SK-N-MC (cell line): ENCODE measurements at regions not wholly inside any gene's neighbourhood (a gene's known extent, or its start where the extent isn't known, plus 50 kb on each side); places are given as distances from the start of the nearest gene placed in this dataset.

Source experiments
- DNase-seq: peaks from one replicate; pipeline ENCODE4 v3.0.0-alpha.2; 2011; ENCODE audit warnings: low read depth, low spot score
- H3K27ac ChIP-seq: fragments of 200-600 bp; sonication (generic); 2 replicates; pipeline ENCODE4 v1.5.1; 2016; ENCODE audit warnings: mixed run types
- H3K36me3 ChIP-seq: fragments of 200-600 bp; sonication (generic); 2 replicates; pipeline ENCODE4 v1.6.1; 2017; ENCODE audit warnings: antibody characterized with exemption, low read length, mixed read lengths; ENCODE audit not compliant: insufficient read depth
- H3K4me3 ChIP-seq: fragments of 200-600 bp; sonication (generic); 2 replicates; pipeline ENCODE4 v1.5.1; 2016
- H3K9ac ChIP-seq: fragments of 200-600 bp; sonication (generic); 2 replicates; pipeline ENCODE4 v1.8.0; 2017; ENCODE audit warnings: mixed run types, mixed read lengths; ENCODE audit not compliant: insufficient read length
- H3K9me3 ChIP-seq: fragments of 200-600 bp; sonication (generic); 2 replicates; pipeline ENCODE4 v1.6.1; 2017; ENCODE audit warnings: low read depth, mild to moderate bottlenecking, antibody characterized with exemption, low read length, moderate library complexity, mixed read lengths
- EZH2 ChIP-seq: fragments of 200-600 bp; sonication (generic); IDR thresholded peaks from one replicate; pipeline ENCODE4 v1.6.1; 2017; ENCODE audit warnings: antibody characterized with exemption
- FOXP2 ChIP-seq: optimal IDR thresholded peaks from 2 replicates; pipeline ENCODE3; 2011; ENCODE audit warnings: mild to moderate bottlenecking, moderate library complexity; ENCODE audit not compliant: insufficient read depth; ENCODE audit errors: extremely low read length, control extremely low read depth
- POLR2AphosphoS5 ChIP-seq: IDR thresholded peaks from 2 replicates; pipeline ENCODE4 v1.6.1; 2012; ENCODE audit warnings: mild to moderate bottlenecking, low read depth, low read length, borderline replicate concordance

- TF ChIP-seq POLR2AphosphoS5 (no peak), FOXP2 (no peak), EZH2 (no peak)
- Histone ChIP-seq H3K4me3 (no peak overlapping the region), H3K27ac (no peak overlapping the region), H3K36me3 (no peaks in the 10 kb centered on the region), H3K9me3 (no peaks in the 10 kb centered on the region), H3K9ac (no peak overlapping the region)
- no peak for DNase-seq
Measured at GRCh38 chr4:148986951-148987350, 544.7 kb upstream of the NR3C2 start.

- no peak overlapping the region for H3K27ac ChIP-seq
- H3K4me3 ChIP-seq, result no peak overlapping the region
- no peaks in the 10 kb centered on the region for H3K9me3 ChIP-seq
- no peak overlapping the region for H3K9ac ChIP-seq
- no peaks in the 10 kb centered on the region for H3K36me3 ChIP-seq
- TF ChIP-seq EZH2 (no peak), FOXP2 (no peak), POLR2AphosphoS5 (no peak)
- no peak for DNase-seq
Measured at GRCh38 chr4:148984951-148985350, 542.7 kb upstream of the NR3C2 start.

- no peak for TF ChIP-seq FOXP2
- no peak for TF ChIP-seq POLR2AphosphoS5
- no peak for TF ChIP-seq EZH2
- H3K27ac ChIP-seq, result no peak overlapping the region
- no peak overlapping the region for H3K4me3 ChIP-seq
- no peak overlapping the region for H3K9ac ChIP-seq
- no peaks in the 10 kb centered on the region for H3K9me3 ChIP-seq
- no peaks in the 10 kb centered on the region for H3K36me3 ChIP-seq
- no peak for DNase-seq
Measured at GRCh38 chr4:148982200-148982599, 540.0 kb upstream of the NR3C2 start.

- no peak overlapping the region for H3K27ac ChIP-seq
- no peak for DNase-seq
- no peak for TF ChIP-seq FOXP2
- no peak for TF ChIP-seq EZH2
- no peak for TF ChIP-seq POLR2AphosphoS5
- no peak overlapping the region for H3K9ac ChIP-seq
- no peaks in the 10 kb centered on the region for H3K9me3 ChIP-seq
- no peak overlapping the region for H3K4me3 ChIP-seq
- no peaks in the 10 kb centered on the region for H3K36me3 ChIP-seq
Measured at GRCh38 chr4:148980782-148981480, 538.7 kb upstream of the NR3C2 start.

GRCh38 chr4:148978301-148978700 is 536.1 kb upstream of the NR3C2 start:
- no peaks in the 10 kb centered on the region for H3K36me3 ChIP-seq
- TF ChIP-seq FOXP2 (no peak), EZH2 (no peak), POLR2AphosphoS5 (no peak)
- H3K27ac ChIP-seq, result no peak overlapping the region
- H3K9ac ChIP-seq, result no peak overlapping the region
- no peak overlapping the region for H3K4me3 ChIP-seq
- no peak for DNase-seq
- no peaks in the 10 kb centered on the region for H3K9me3 ChIP-seq

- Histone ChIP-seq H3K27ac (no peak overlapping the region), H3K4me3 (no peak overlapping the region), H3K9me3 (no peaks in the 10 kb centered on the region), H3K9ac (no peak overlapping the region), H3K36me3 (no peaks in the 10 kb centered on the region)
- TF ChIP-seq EZH2 (no peak), POLR2AphosphoS5 (no peak), FOXP2 (no peak)
- DNase-seq, result no peak
Measured at GRCh38 chr4:148975464-148975863, 533.2 kb upstream of the NR3C2 start.

GRCh38 chr4:148965080-148965479 is 522.9 kb upstream of the NR3C2 start:
- TF ChIP-seq FOXP2 (no peak), POLR2AphosphoS5 (no peak), EZH2 (no peak)
- DNase-seq, result no peak
- no peak overlapping the region for H3K4me3 ChIP-seq
- H3K9ac ChIP-seq, result no peak overlapping the region
- no peaks in the 10 kb centered on the region for H3K9me3 ChIP-seq
- no peak overlapping the region for H3K27ac ChIP-seq
- no peaks in the 10 kb centered on the region for H3K36me3 ChIP-seq

GRCh38 chr4:148964456-148964855 is 522.2 kb upstream of the NR3C2 start:
- no peaks in the 10 kb centered on the region for H3K9me3 ChIP-seq
- H3K4me3 ChIP-seq, result no peak overlapping the region
- DNase-seq, result no peak
- H3K9ac ChIP-seq, result no peak overlapping the region
- no peak overlapping the region for H3K27ac ChIP-seq
- no peaks in the 10 kb centered on the region for H3K36me3 ChIP-seq
- TF ChIP-seq POLR2AphosphoS5 (no peak), EZH2 (no peak), FOXP2 (no peak)
